CD4-positive, alpha-beta memory T cell (primary cell): ENCODE measurements at regions not wholly inside any gene's neighbourhood (a gene's known extent, or its start where the extent isn't known, plus 50 kb on each side); places are given as distances from the start of the nearest gene placed in this dataset.

Experiments used
- CTCF ChIA-PET: fragments of 350-600 bp; sonication (Branson Sonifier 250); formaldehyde crosslinking; loops from one replicate; lab custom pipeline; 2021; ENCODE audit warnings: inconsistent platforms; ENCODE audit not compliant: partially characterized antibody; lab: Charles Lee
- POLR2A ChIA-PET: fragments of 350-600 bp; sonication (Branson Sonifier 250); formaldehyde crosslinking; loops from one replicate; lab custom pipeline; 2021; ENCODE audit not compliant: partially characterized antibody; lab: Charles Lee
- DNase-seq, 5 donors: peaks; one replicate each; pipeline versions ENCODE4 v3.0.0 to v3.0.0-alpha.2; 2020 to 2022; ENCODE audit warnings: mixed read lengths in 1 of 5
- H3K27ac ChIP-seq: one replicate; pipeline ENCODE4 v1.7.0; 2013; ENCODE audit warnings: low read depth, low read length
- H3K27me3 ChIP-seq: 2 replicates; pipeline ENCODE4 v1.7.0; 2013; ENCODE audit warnings: mild to moderate bottlenecking, low read length, moderate library complexity; ENCODE audit not compliant: insufficient read depth
- H3K36me3 ChIP-seq: 2 replicates; pipeline ENCODE4 v1.7.0; 2013; ENCODE audit warnings: mild to moderate bottlenecking, low read length, moderate library complexity; ENCODE audit not compliant: insufficient read depth
- H3K4me1 ChIP-seq: 2 replicates; pipeline ENCODE4 v1.7.0; 2013; ENCODE audit warnings: mild to moderate bottlenecking, low read length, moderate library complexity; ENCODE audit not compliant: insufficient read depth
- H3K4me3 ChIP-seq, 2 donors: one replicate each; pipeline ENCODE4 v1.7.0; 2013; ENCODE audit warnings: low read length in 2 of 2, mild to moderate bottlenecking in 1 of 2
- H3K9me3 ChIP-seq, 2 donors: one replicate each; pipeline ENCODE4 v1.7.0; 2013; ENCODE audit warnings: low read length in 2 of 2, control low read depth in 1 of 2; ENCODE audit not compliant: control insufficient read depth in 1 of 2
- H3K27ac Mint-ChIP-seq, 7 donors: one replicate each; pipeline ENCODE4 v1.8.0; 2020 to 2021; ENCODE audit warnings: mixed read lengths in 7 of 7, mild to moderate bottlenecking in 6 of 7, inconsistent platforms in 3 of 7, moderate library complexity in 3 of 7
- H3K27me3 Mint-ChIP-seq, 2 donors: one replicate each; pipeline ENCODE4 v1.8.0; 2020 to 2021; ENCODE audit warnings: mixed read lengths in 2 of 2
- H3K36me3 Mint-ChIP-seq, 2 donors: one replicate each; pipeline ENCODE4 v1.8.0; 2020 to 2021; ENCODE audit warnings: mixed read lengths in 2 of 2, inconsistent platforms in 1 of 2, mild to moderate bottlenecking in 1 of 2
- H3K4me1 Mint-ChIP-seq, 4 donors: one replicate each; pipeline ENCODE4 v1.8.0; 2020 to 2021; ENCODE audit warnings: mixed read lengths in 4 of 4, mild to moderate bottlenecking in 1 of 4
- H3K4me3 Mint-ChIP-seq, 8 donors: one replicate each; pipeline ENCODE4 v1.8.0; 2020 to 2021; ENCODE audit warnings: mixed read lengths in 8 of 8, mild to moderate bottlenecking in 7 of 8, moderate library complexity in 6 of 8, inconsistent platforms in 3 of 8
- H3K9me3 Mint-ChIP-seq, 8 donors: one replicate each; pipeline ENCODE4 v1.8.0; 2020 to 2021; ENCODE audit warnings: mixed read lengths in 8 of 8, mild to moderate bottlenecking in 5 of 8, inconsistent platforms in 3 of 8, moderate library complexity in 1 of 8
- intact Hi-C: fragments of 100-400 bp; cut with micrococcal nuclease; formaldehyde crosslinking; loops from one replicate; pipeline ENCODE4 v1.15.1; 2023

- ChIA-PET POLR2A (no interaction called here), CTCF (no interaction called here)
- H3K4me3 Mint-ChIP-seq, result no peak overlapping the region
- no peaks in the 10 kb centered on the region for H3K9me3 ChIP-seq
- no peaks in the 10 kb centered on the region for H3K4me1 Mint-ChIP-seq
- H3K27me3 Mint-ChIP-seq, result peaks cover 0 to 1% of the 10 kb centered on the region in 2 donors
- H3K9me3 Mint-ChIP-seq, result peaks cover 0 to 2% (median 0%) of the 10 kb centered on the region in 8 donors
- H3K36me3 ChIP-seq, result no peaks in the 10 kb centered on the region
- H3K27ac ChIP-seq, result no peak overlapping the region
- intact Hi-C loops, result no loop called here
- H3K36me3 Mint-ChIP-seq, result no peaks in the 10 kb centered on the region
- H3K27me3 ChIP-seq, result no peaks in the 10 kb centered on the region
- no peak overlapping the region for H3K27ac Mint-ChIP-seq
- no peaks in the 10 kb centered on the region for H3K4me1 ChIP-seq
- H3K4me3 ChIP-seq, result no peak overlapping the region
- no peak for DNase-seq
Measured at GRCh38 chr6:112576423-112576822, 229.3 kb downstream of the RFPL4B start.

- no peak overlapping the region for H3K4me3 Mint-ChIP-seq
- no peaks in the 10 kb centered on the region for H3K4me1 Mint-ChIP-seq
- no peak overlapping the region for H3K4me3 ChIP-seq
- H3K27ac ChIP-seq, result no peak overlapping the region
- H3K27me3 Mint-ChIP-seq, result peaks cover 0 to 1% of the 10 kb centered on the region in 2 donors
- H3K27me3 ChIP-seq, result no peaks in the 10 kb centered on the region
- ChIA-PET CTCF (no interaction called here), POLR2A (no interaction called here)
- H3K9me3 ChIP-seq, result no peaks in the 10 kb centered on the region
- DNase-seq, result no peak
- no peaks in the 10 kb centered on the region for H3K9me3 Mint-ChIP-seq
- H3K36me3 Mint-ChIP-seq, result no peaks in the 10 kb centered on the region
- H3K4me1 ChIP-seq, result no peaks in the 10 kb centered on the region
- intact Hi-C loops, result no loop called here
- no peaks in the 10 kb centered on the region for H3K36me3 ChIP-seq
- no peak overlapping the region for H3K27ac Mint-ChIP-seq
Measured at GRCh38 chr6:112579601-112580000, 232.5 kb downstream of the RFPL4B start.

GRCh38 chr6:112581015-112581414 lies 233.9 kb downstream of the RFPL4B start:
- no peak overlapping the region for H3K27ac ChIP-seq
- no peak overlapping the region for H3K4me3 ChIP-seq
- no peaks in the 10 kb centered on the region for H3K27me3 ChIP-seq
- intact Hi-C loops, result no loop called here
- Mint-ChIP-seq H3K9me3 (no peaks in the 10 kb centered on the region), H3K27ac (no peak overlapping the region), H3K4me1 (no peaks in the 10 kb centered on the region), H3K27me3 (peaks cover 0 to 1% of the 10 kb centered on the region in 2 donors), H3K4me3 (no peak overlapping the region), H3K36me3 (no peaks in the 10 kb centered on the region)
- ChIA-PET POLR2A (no interaction called here), CTCF (no interaction called here)
- DNase-seq, result no peak
- no peaks in the 10 kb centered on the region for H3K4me1 ChIP-seq
- H3K36me3 ChIP-seq, result no peaks in the 10 kb centered on the region
- H3K9me3 ChIP-seq, result no peaks in the 10 kb centered on the region

GRCh38 chr6:112590326-112590725 lies 243.2 kb downstream of the RFPL4B start:
- ChIA-PET POLR2A (no interaction called here), CTCF (no interaction called here)
- intact Hi-C loops, result no loop called here
- no peak overlapping the region for H3K27ac Mint-ChIP-seq
- no peaks in the 10 kb centered on the region for H3K27me3 ChIP-seq
- no peaks in the 10 kb centered on the region for H3K4me1 ChIP-seq
- no peak overlapping the region for H3K4me3 Mint-ChIP-seq
- H3K4me1 Mint-ChIP-seq, result no peaks in the 10 kb centered on the region
- no peak overlapping the region for H3K4me3 ChIP-seq
- no peak for DNase-seq
- peaks cover 0 to 9% (median 5%) of the 10 kb centered on the region in 8 donors for H3K9me3 Mint-ChIP-seq
- H3K27me3 Mint-ChIP-seq, result no peaks in the 10 kb centered on the region
- no peak overlapping the region for H3K27ac ChIP-seq
- H3K36me3 ChIP-seq, result no peaks in the 10 kb centered on the region
- H3K36me3 Mint-ChIP-seq, result no peaks in the 10 kb centered on the region
- H3K9me3 ChIP-seq, result no peaks in the 10 kb centered on the region

GRCh38 chr6:112591329-112591728 lies 244.2 kb downstream of the RFPL4B start:
- DNase-seq, result no peak
- intact Hi-C loops, result no loop called here
- Mint-ChIP-seq H3K4me3 (no peak overlapping the region), H3K9me3 (peaks cover 0 to 14% (median 5%) of the 10 kb centered on the region in 8 donors), H3K36me3 (no peaks in the 10 kb centered on the region), H3K4me1 (no peaks in the 10 kb centered on the region), H3K27me3 (no peaks in the 10 kb centered on the region), H3K27ac (no peak overlapping the region)
- Histone ChIP-seq H3K4me1 (no peaks in the 10 kb centered on the region), H3K27me3 (no peaks in the 10 kb centered on the region), H3K4me3 (no peak overlapping the region), H3K9me3 (no peaks in the 10 kb centered on the region), H3K36me3 (no peaks in the 10 kb centered on the region), H3K27ac (no peak overlapping the region)
- POLR2A ChIA-PET, result no interaction called here
- CTCF ChIA-PET, result no interaction called here

GRCh38 chr6:112592159-112592558 lies 245.0 kb downstream of the RFPL4B start:
- H3K4me3 ChIP-seq, result no peak overlapping the region
- ChIA-PET CTCF (no interaction called here), POLR2A (no interaction called here)
- Mint-ChIP-seq H3K27me3 (no peaks in the 10 kb centered on the region), H3K9me3 (peaks cover 0 to 14% (median 4%) of the 10 kb centered on the region in 8 donors), H3K4me1 (no peaks in the 10 kb centered on the region), H3K4me3 (no peak overlapping the region), H3K36me3 (no peaks in the 10 kb centered on the region), H3K27ac (no peak overlapping the region)
- no peaks in the 10 kb centered on the region for H3K36me3 ChIP-seq
- no peaks in the 10 kb centered on the region for H3K9me3 ChIP-seq
- DNase-seq, result no peak
- intact Hi-C loops, result no loop called here
- H3K4me1 ChIP-seq, result no peaks in the 10 kb centered on the region
- H3K27me3 ChIP-seq, result no peaks in the 10 kb centered on the region
- H3K27ac ChIP-seq, result no peak overlapping the region

GRCh38 chr6:112594886-112595594 lies 247.9 kb downstream of the RFPL4B start:
- Mint-ChIP-seq H3K27me3 (no peaks in the 10 kb centered on the region), H3K4me3 (no peak overlapping the region), H3K9me3 (peaks cover 0 to 13% (median 6%) of the 10 kb centered on the region in 8 donors), H3K4me1 (no peaks in the 10 kb centered on the region), H3K36me3 (no peaks in the 10 kb centered on the region), H3K27ac (no peak overlapping the region)
- no peaks in the 10 kb centered on the region for H3K27me3 ChIP-seq
- H3K4me1 ChIP-seq, result no peaks in the 10 kb centered on the region
- ChIA-PET POLR2A (no interaction called here), CTCF (no interaction called here)
- no peak for DNase-seq
- no peaks in the 10 kb centered on the region for H3K36me3 ChIP-seq
- H3K4me3 ChIP-seq, result no peak overlapping the region
- H3K27ac ChIP-seq, result no peak overlapping the region
- intact Hi-C loops, result no loop called here
- no peaks in the 10 kb centered on the region for H3K9me3 ChIP-seq
